ENCODE measurements at regions not wholly inside any gene's neighbourhood (a gene's known extent, or its start where the extent isn't known, plus 50 kb on each side); places are given as distances from the start of the nearest gene placed in this dataset.

GRCh38 chr15:100808691-100809090 is 70.9 kb upstream of the ALDH1A3 start:
- no peak for TF ChIP-seq REST (IDR thresholded peaks at IDR 0.05; ENCODE audit: insufficient read depth in 1 of 2, low read depth in 2 of 2, low read length in 2 of 2)
- TF ChIP-seq POLR2AphosphoS5 (IDR thresholded peaks at IDR 0.05; ENCODE audit: low read depth, low read length), result no peak
- TF ChIP-seq TAF1 (IDR thresholded peaks at IDR 0.05; ENCODE audit: borderline replicate concordance, insufficient read depth, low read length), result no peak
- TF ChIP-seq FOXP2 (optimal IDR thresholded peaks at IDR 0.05; ENCODE audit: borderline replicate concordance, extremely low read depth, extremely low read length, insufficient read depth), result no peak
- no peak for TF ChIP-seq SIN3A (IDR thresholded peaks at IDR 0.05; ENCODE audit: borderline replicate concordance, insufficient read depth, low read length)

- TF ChIP-seq POLR2AphosphoS5 (IDR thresholded peaks at IDR 0.05; ENCODE audit: low read depth, low read length), result no peak
- no peak for TF ChIP-seq SIN3A (IDR thresholded peaks at IDR 0.05; ENCODE audit: borderline replicate concordance, insufficient read depth, low read length)
- TF ChIP-seq TAF1 (IDR thresholded peaks at IDR 0.05; ENCODE audit: borderline replicate concordance, insufficient read depth, low read length), result no peak
- TF ChIP-seq FOXP2 (optimal IDR thresholded peaks at IDR 0.05; ENCODE audit: borderline replicate concordance, extremely low read depth, extremely low read length, insufficient read depth), result no peak
- TF ChIP-seq REST (IDR thresholded peaks at IDR 0.05; ENCODE audit: insufficient read depth in 1 of 2, low read depth in 2 of 2, low read length in 2 of 2), result no peak
These were observed 70.5 kb upstream of the ALDH1A3 start for GRCh38 chr15:100809151-100809550.

GRCh38 chr15:100809587-100809986 is 70.0 kb upstream of the ALDH1A3 start:
- TF ChIP-seq SIN3A (IDR thresholded peaks at IDR 0.05; ENCODE audit: borderline replicate concordance, insufficient read depth, low read length) (no peak), TAF1 (IDR thresholded peaks at IDR 0.05; ENCODE audit: borderline replicate concordance, insufficient read depth, low read length) (no peak), FOXP2 (optimal IDR thresholded peaks at IDR 0.05; ENCODE audit: borderline replicate concordance, extremely low read depth, extremely low read length, insufficient read depth) (no peak), REST (IDR thresholded peaks at IDR 0.05; ENCODE audit: insufficient read depth in 1 of 2, low read depth in 2 of 2, low read length in 2 of 2) (no peak), POLR2AphosphoS5 (IDR thresholded peaks at IDR 0.05; ENCODE audit: low read depth, low read length) (no peak)

GRCh38 chr15:100810229-100810628 is 69.4 kb upstream of the ALDH1A3 start:
- TF ChIP-seq SIN3A (IDR thresholded peaks at IDR 0.05; ENCODE audit: borderline replicate concordance, insufficient read depth, low read length), result no peak
- TF ChIP-seq POLR2AphosphoS5 (IDR thresholded peaks at IDR 0.05; ENCODE audit: low read depth, low read length), result no peak
- TF ChIP-seq TAF1 (IDR thresholded peaks at IDR 0.05; ENCODE audit: borderline replicate concordance, insufficient read depth, low read length), result no peak
- no peak for TF ChIP-seq REST (IDR thresholded peaks at IDR 0.05; ENCODE audit: insufficient read depth in 1 of 2, low read depth in 2 of 2, low read length in 2 of 2)
- no peak for TF ChIP-seq FOXP2 (optimal IDR thresholded peaks at IDR 0.05; ENCODE audit: borderline replicate concordance, extremely low read depth, extremely low read length, insufficient read depth)

GRCh38 chr15:100810831-100811230 is 68.8 kb upstream of the ALDH1A3 start:
- TF ChIP-seq TAF1 (IDR thresholded peaks at IDR 0.05; ENCODE audit: borderline replicate concordance, insufficient read depth, low read length) (no peak), POLR2AphosphoS5 (IDR thresholded peaks at IDR 0.05; ENCODE audit: low read depth, low read length) (no peak), SIN3A (IDR thresholded peaks at IDR 0.05; ENCODE audit: borderline replicate concordance, insufficient read depth, low read length) (no peak), REST (IDR thresholded peaks at IDR 0.05; ENCODE audit: insufficient read depth in 1 of 2, low read depth in 2 of 2, low read length in 2 of 2) (no peak), FOXP2 (optimal IDR thresholded peaks at IDR 0.05; ENCODE audit: borderline replicate concordance, extremely low read depth, extremely low read length, insufficient read depth) (no peak)
